ENCODE measurements at regions not wholly inside any gene's neighbourhood (a gene's known extent, or its start where the extent isn't known, plus 50 kb on each side); places are given as distances from the start of the nearest gene placed in this dataset.

- no peaks in the 10 kb centered on the region for H4K20me1 ChIP-seq (replicated peaks; ENCODE audit: control insufficient read depth, extremely low read depth, insufficient read depth, low read length)
- peak overlapping the region; percentile 28 for H2AFZ ChIP-seq (ENCODE audit: low read depth, low read length)
- no peak for TF ChIP-seq MYC (IDR thresholded peaks at IDR 0.05; ENCODE audit: low read depth, low read length)
- TF ChIP-seq GATA2 (IDR thresholded peaks at IDR 0.05; ENCODE audit: insufficient read depth, insufficient read length, low read depth, low read length), result peak; percentile 30
- no peak for TF ChIP-seq POLR2AphosphoS5 (IDR thresholded peaks at IDR 0.05; ENCODE audit: insufficient read depth, low read depth, low read length)
- TF ChIP-seq JUN (IDR thresholded peaks at IDR 0.05; ENCODE audit: borderline replicate concordance, insufficient read depth, insufficient read length, low read depth), result no peak
- TF ChIP-seq FOS (IDR thresholded peaks at IDR 0.05; ENCODE audit: borderline replicate concordance, insufficient read depth, low read length), result no peak
- TF ChIP-seq, protein P1, sequence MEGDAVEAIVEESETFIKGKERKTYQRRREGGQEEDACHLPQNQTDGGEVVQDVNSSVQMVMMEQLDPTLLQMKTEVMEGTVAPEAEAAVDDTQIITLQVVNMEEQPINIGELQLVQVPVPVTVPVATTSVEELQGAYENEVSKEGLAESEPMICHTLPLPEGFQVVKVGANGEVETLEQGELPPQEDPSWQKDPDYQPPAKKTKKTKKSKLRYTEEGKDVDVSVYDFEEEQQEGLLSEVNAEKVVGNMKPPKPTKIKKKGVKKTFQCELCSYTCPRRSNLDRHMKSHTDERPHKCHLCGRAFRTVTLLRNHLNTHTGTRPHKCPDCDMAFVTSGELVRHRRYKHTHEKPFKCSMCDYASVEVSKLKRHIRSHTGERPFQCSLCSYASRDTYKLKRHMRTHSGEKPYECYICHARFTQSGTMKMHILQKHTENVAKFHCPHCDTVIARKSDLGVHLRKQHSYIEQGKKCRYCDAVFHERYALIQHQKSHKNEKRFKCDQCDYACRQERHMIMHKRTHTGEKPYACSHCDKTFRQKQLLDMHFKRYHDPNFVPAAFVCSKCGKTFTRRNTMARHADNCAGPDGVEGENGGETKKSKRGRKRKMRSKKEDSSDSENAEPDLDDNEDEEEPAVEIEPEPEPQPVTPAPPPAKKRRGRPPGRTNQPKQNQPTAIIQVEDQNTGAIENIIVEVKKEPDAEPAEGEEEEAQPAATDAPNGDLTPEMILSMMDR (IDR thresholded peaks at IDR 0.05; ENCODE audit: extremely low read depth in 1 of 2, insufficient read depth in 1 of 2, low read depth in 1 of 2, low read length in 2 of 2), result no peak
- no peak for TF ChIP-seq MAX (IDR thresholded peaks at IDR 0.05; ENCODE audit: insufficient read depth, insufficient read length)
- CTCF ChIA-PET, result interaction anchor here (0.7 to 2.3 kb wide), 4 partner anchors 14 to 255 kb away, joined by 3 to 17 read pairs (median 8); no protein-coding TSS in a partner anchor
- no peaks in the 10 kb centered on the region for H3K27me3 ChIP-seq (ENCODE audit: control insufficient read depth in 2 of 2, insufficient read depth in 2 of 2, low read length in 2 of 2)
- H3K4me2 ChIP-seq (ENCODE audit: insufficient read depth, low read length), result no peak overlapping the region
- no peak overlapping the region for H3K9ac ChIP-seq (replicated peaks; ENCODE audit: extremely low read depth, insufficient read depth, low read length)
- FAIRE-seq (no peak), DNase-seq (ENCODE audit: low read depth, low spot score) (no peak)
- dilution Hi-C loops (cut with MboI; ENCODE audit: extremely low pct_ligation_motif_present, low sequenced_read_pairs) (no loop called here), intact Hi-C loops (cut with micrococcal nuclease) (no loop called here)
- H3K4me1 ChIP-seq (ENCODE audit: control insufficient read depth, extremely low read depth, insufficient read depth, low read length), result peaks cover 20% of the 10 kb centered on the region
- H3K9me1 ChIP-seq (replicated peaks; ENCODE audit: control insufficient read depth, extremely low read depth, insufficient read depth, low read length), result no peaks in the 10 kb centered on the region
- BruUV-seq (replicated peaks), result no TSS peak
- no peak overlapping the region for H3K27ac ChIP-seq (ENCODE audit: insufficient read depth, low read depth, low read length)
- no peaks in the 10 kb centered on the region for H3K79me2 ChIP-seq (ENCODE audit: control insufficient read depth, insufficient read depth, low read length)
- no peak overlapping the region for H3K4me3 ChIP-seq (replicated peaks in 1 of 3; ENCODE audit: insufficient read depth in 1 of 3, low read depth in 1 of 3, low read length in 3 of 3)
- no peaks in the 10 kb centered on the region for H3K9me3 ChIP-seq (replicated peaks; ENCODE audit: control insufficient read depth, insufficient read depth, low read length)
- H3K36me3 ChIP-seq (ENCODE audit: control insufficient read depth in 2 of 2, extremely low read depth in 1 of 2, insufficient read depth in 2 of 2, low read length in 2 of 2), result no peaks in the 10 kb centered on the region
- POLR2A ChIA-PET, result no interaction called here
Observed at GRCh38 chr4:20430259-20430941, 178.7 kb downstream of the SLIT2 start.

All from endothelial cell of umbilical vein (primary cell).